ENCODE measurements at regions not wholly inside any gene's neighbourhood (a gene's known extent, or its start where the extent isn't known, plus 50 kb on each side); places are given as distances from the start of the nearest gene placed in this dataset.

DNA sequence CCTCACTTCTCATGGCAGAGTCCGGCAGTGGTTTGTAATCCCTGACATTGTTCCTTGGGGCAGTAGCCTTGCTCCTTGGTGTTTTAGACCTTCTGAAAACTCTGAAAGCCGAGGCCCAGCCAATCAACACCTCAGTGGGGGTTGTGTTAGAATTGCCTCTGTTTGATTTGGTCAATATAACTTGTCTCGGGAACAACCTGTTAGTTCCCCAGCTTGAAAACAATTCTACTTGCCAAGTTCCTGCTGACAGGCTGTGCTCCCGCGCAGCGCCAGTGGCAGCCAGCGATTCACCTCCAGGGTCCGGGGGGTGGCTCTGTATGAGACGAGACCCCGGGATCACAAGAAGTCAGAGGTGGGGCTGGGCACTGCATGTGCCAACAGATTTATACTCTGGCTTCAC is 81.4 kb upstream of the MEDAG start:
- Histone ChIP-seq H3K9ac (no peak overlapping the region), H3K27me3 (ENCODE audit: insufficient read depth, low read depth) (no peaks in the 10 kb centered on the region), H3K36me3 (ENCODE audit: insufficient read depth) (no peaks in the 10 kb centered on the region), H3K4me3 (IDR thresholded peaks at IDR 0.05; ENCODE audit: insufficient read depth, low read depth, low read length) (no peak overlapping the region), H3K4me2 (no peak overlapping the region), H3K4me1 (ENCODE audit: low read depth, poor library complexity, severe bottlenecking) (no peaks in the 10 kb centered on the region), H2AFZ (ENCODE audit: low read depth) (no peak overlapping the region), H3K79me2 (ENCODE audit: insufficient read depth, low read depth) (no peaks in the 10 kb centered on the region), H4K20me1 (ENCODE audit: insufficient read depth) (no peaks in the 10 kb centered on the region), H3K27ac (no peak overlapping the region)
- TF ChIP-seq, protein P1, sequence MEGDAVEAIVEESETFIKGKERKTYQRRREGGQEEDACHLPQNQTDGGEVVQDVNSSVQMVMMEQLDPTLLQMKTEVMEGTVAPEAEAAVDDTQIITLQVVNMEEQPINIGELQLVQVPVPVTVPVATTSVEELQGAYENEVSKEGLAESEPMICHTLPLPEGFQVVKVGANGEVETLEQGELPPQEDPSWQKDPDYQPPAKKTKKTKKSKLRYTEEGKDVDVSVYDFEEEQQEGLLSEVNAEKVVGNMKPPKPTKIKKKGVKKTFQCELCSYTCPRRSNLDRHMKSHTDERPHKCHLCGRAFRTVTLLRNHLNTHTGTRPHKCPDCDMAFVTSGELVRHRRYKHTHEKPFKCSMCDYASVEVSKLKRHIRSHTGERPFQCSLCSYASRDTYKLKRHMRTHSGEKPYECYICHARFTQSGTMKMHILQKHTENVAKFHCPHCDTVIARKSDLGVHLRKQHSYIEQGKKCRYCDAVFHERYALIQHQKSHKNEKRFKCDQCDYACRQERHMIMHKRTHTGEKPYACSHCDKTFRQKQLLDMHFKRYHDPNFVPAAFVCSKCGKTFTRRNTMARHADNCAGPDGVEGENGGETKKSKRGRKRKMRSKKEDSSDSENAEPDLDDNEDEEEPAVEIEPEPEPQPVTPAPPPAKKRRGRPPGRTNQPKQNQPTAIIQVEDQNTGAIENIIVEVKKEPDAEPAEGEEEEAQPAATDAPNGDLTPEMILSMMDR (conservative IDR thresholded peaks at IDR 0.05; ENCODE audit: low read depth, low read length), result no peak

DNA sequence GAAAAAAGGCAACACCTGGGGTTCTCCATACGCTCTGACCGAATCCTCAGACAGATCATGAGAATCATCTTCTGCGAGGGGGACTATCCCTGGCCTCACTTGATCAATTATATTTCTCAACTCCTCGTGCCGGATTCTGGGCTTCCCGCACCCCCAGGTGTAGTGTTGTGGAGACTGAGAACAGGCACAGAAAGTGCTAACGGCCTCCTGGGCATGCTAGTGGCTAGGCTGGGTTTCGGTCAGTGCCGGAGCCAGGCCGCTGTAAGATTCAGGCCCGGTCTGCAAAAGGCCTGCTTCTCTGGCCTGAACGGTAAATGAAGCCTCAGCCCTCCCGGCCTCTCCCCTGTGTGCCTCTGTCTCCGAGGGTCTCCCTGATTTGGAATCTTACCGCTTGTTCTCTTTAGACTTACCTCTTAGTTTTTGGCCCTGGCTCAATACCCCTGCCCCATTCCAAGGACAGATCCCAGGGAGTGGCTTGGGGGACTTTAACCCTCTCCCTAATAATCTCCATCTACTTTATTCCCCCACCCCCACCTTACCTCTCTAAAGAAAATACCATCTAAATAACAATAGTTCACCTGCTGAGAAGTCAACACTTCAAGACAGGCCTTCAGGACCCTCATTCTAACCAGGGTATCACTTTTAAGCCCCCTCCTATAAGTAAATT is 79.0 kb upstream of the MEDAG start:
- Histone ChIP-seq H3K4me1 (ENCODE audit: low read depth, poor library complexity, severe bottlenecking) (no peaks in the 10 kb centered on the region), H3K4me2 (no peak overlapping the region), H3K4me3 (IDR thresholded peaks at IDR 0.05; ENCODE audit: insufficient read depth, low read depth, low read length) (no peak overlapping the region), H3K36me3 (ENCODE audit: insufficient read depth) (no peaks in the 10 kb centered on the region), H3K27me3 (ENCODE audit: insufficient read depth, low read depth) (no peaks in the 10 kb centered on the region), H3K9ac (no peak overlapping the region), H3K27ac (no peak overlapping the region), H2AFZ (ENCODE audit: low read depth) (no peak overlapping the region), H3K79me2 (ENCODE audit: insufficient read depth, low read depth) (no peaks in the 10 kb centered on the region), H4K20me1 (ENCODE audit: insufficient read depth) (no peaks in the 10 kb centered on the region)
- TF ChIP-seq, protein P1 (conservative IDR thresholded peaks at IDR 0.05; ENCODE audit: low read depth, low read length), result no peak

- no peaks in the 10 kb centered on the region for H3K27me3 ChIP-seq (ENCODE audit: insufficient read depth, low read depth)
- TF ChIP-seq, protein P1 (conservative IDR thresholded peaks at IDR 0.05; ENCODE audit: low read depth, low read length), result no peak
- H2AFZ ChIP-seq (ENCODE audit: low read depth), result no peak overlapping the region
- no peaks in the 10 kb centered on the region for H4K20me1 ChIP-seq (ENCODE audit: insufficient read depth)
- no peak overlapping the region for H3K4me3 ChIP-seq (IDR thresholded peaks at IDR 0.05; ENCODE audit: insufficient read depth, low read depth, low read length)
- H3K9ac ChIP-seq, result no peak overlapping the region
- no peak overlapping the region for H3K27ac ChIP-seq
- no peaks in the 10 kb centered on the region for H3K79me2 ChIP-seq (ENCODE audit: insufficient read depth, low read depth)
- no peaks in the 10 kb centered on the region for H3K36me3 ChIP-seq (ENCODE audit: insufficient read depth)
- no peaks in the 10 kb centered on the region for H3K4me1 ChIP-seq (ENCODE audit: low read depth, poor library complexity, severe bottlenecking)
- H3K4me2 ChIP-seq, result no peak overlapping the region
Observed at GRCh38 chr13:30827578-30827925, 78.5 kb upstream of the MEDAG start.

DNA sequence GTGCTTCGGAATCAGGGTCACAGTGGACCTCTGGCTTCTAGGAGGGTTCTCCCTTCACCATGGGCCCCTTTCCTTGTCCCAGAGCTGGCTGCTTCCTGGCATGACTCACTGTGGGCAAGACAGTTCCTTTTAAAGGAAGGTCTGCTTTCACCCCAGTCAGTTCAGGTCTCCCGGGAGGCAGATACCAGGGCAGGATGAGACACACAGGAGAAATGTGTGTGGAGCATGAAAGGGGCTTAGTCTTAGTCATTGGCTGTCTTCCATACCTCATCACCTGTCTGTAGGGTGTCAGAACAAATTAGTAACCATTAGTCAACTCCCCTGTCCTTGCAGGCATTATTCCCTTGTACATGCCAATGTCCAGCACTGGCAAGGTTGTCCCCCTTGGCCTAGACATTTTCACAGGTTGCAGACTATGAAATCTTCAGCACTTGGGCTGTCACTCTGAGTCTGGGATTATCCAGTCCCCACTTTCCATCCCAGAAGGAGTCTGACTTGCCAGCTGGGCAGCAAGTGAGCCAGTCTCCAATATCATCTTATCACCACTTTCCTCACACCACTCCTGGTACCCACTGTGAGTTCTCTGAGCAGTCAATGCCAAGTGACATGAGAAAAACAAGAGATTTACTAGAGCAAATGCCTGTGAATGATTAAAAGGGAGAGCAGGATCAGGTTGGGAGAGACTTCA is 76.8 kb upstream of the MEDAG start:
- no peak overlapping the region for H2AFZ ChIP-seq (ENCODE audit: low read depth)
- H4K20me1 ChIP-seq (ENCODE audit: insufficient read depth), result no peaks in the 10 kb centered on the region
- no peaks in the 10 kb centered on the region for H3K27me3 ChIP-seq (ENCODE audit: insufficient read depth, low read depth)
- TF ChIP-seq, protein P1 (conservative IDR thresholded peaks at IDR 0.05; ENCODE audit: low read depth, low read length), result no peak
- no peaks in the 10 kb centered on the region for H3K36me3 ChIP-seq (ENCODE audit: insufficient read depth)
- no peak overlapping the region for H3K4me2 ChIP-seq
- no peak overlapping the region for H3K4me3 ChIP-seq (IDR thresholded peaks at IDR 0.05; ENCODE audit: insufficient read depth, low read depth, low read length)
- H3K4me1 ChIP-seq (ENCODE audit: low read depth, poor library complexity, severe bottlenecking), result no peaks in the 10 kb centered on the region
- no peak overlapping the region for H3K27ac ChIP-seq
- H3K9ac ChIP-seq, result no peak overlapping the region
- no peaks in the 10 kb centered on the region for H3K79me2 ChIP-seq (ENCODE audit: insufficient read depth, low read depth)

All from KMS-11 (cell line).